HUDEP-2 (cell line): ENCODE measurements at regions not wholly inside any gene's neighbourhood (a gene's known extent, or its start where the extent isn't known, plus 50 kb on each side); places are given as distances from the start of the nearest gene placed in this dataset.
"Not testable (repeated sequence)": the region's sequence is repeated elsewhere in the genome, so short reads cannot be mapped to it uniquely, and the experiment has no call there.

Experiments
- DNase-seq, 76 experiments: peaks; one replicate each; lab custom pipeline; 2025; ENCODE audit not compliant: unreplicated experiment in 76 of 76; lab: John Stamatoyannopoulos, UW

GRCh38 chr6:8361259-8361658, 74.1 kb downstream of the SLC35B3 start:
- DNase-seq = no peak

GRCh38 chr6:8352966-8353340, 82.4 kb downstream of the SLC35B3 start:
- no peak for DNase-seq

GRCh38 chr6:8352335-8352965, 82.9 kb downstream of the SLC35B3 start:
- DNase-seq = no peak

GRCh38 chr6:8343600-8343999, 91.7 kb downstream of the SLC35B3 start:
- DNase-seq = no peak

- DNase-seq = no peak
Observed at GRCh38 chr6:8342241-8342819, 93.0 kb downstream of the SLC35B3 start.

GRCh38 chr6:8337147-8337546, 98.2 kb downstream of the SLC35B3 start:
- no peak for DNase-seq

GRCh38 chr6:8336406-8337057, 98.8 kb downstream of the SLC35B3 start:
- no peak for DNase-seq

- no peak for DNase-seq
Observed at GRCh38 chr6:8335896-8336295, 99.4 kb downstream of the SLC35B3 start.

- DNase-seq = no peak
Observed at GRCh38 chr6:8335381-8335780, 100.0 kb downstream of the SLC35B3 start.

- DNase-seq = no peak
Observed at GRCh38 chr6:8334113-8334512, 101.2 kb downstream of the SLC35B3 start.

- DNase-seq = no peak
Observed at GRCh38 chr6:8329562-8329961, 105.8 kb downstream of the SLC35B3 start.

GRCh38 chr6:8325743-8326142, 109.6 kb downstream of the SLC35B3 start:
- no peak for DNase-seq

- no peak for DNase-seq
Observed at GRCh38 chr6:8322659-8323058, 112.7 kb downstream of the SLC35B3 start.

- DNase-seq = no peak
Observed at GRCh38 chr6:8321671-8322404, 113.5 kb downstream of the SLC35B3 start.

GRCh38 chr6:8315154-8315553, 120.2 kb downstream of the SLC35B3 start:
- no peak for DNase-seq

- DNase-seq = no peak
Observed at GRCh38 chr6:8301502-8301901, 133.8 kb downstream of the SLC35B3 start.

GRCh38 chr6:8299034-8299433, 136.3 kb downstream of the SLC35B3 start:
- DNase-seq = no peak

- DNase-seq = not testable (repeated sequence)
Observed at GRCh38 chr6:8282946-8283345, 152.4 kb downstream of the SLC35B3 start.

GRCh38 chr6:8282380-8282779, 153.0 kb downstream of the SLC35B3 start:
- no peak for DNase-seq

- no peak for DNase-seq
Observed at GRCh38 chr6:8279041-8279805, 156.1 kb downstream of the SLC35B3 start.

- no peak for DNase-seq
Observed at GRCh38 chr6:8278562-8278961, 156.8 kb downstream of the SLC35B3 start.
